T1000 (cell line): ENCODE measurements at regions not wholly inside any gene's neighbourhood (a gene's known extent, or its start where the extent isn't known, plus 50 kb on each side); places are given as distances from the start of the nearest gene placed in this dataset.
A peak's percentile ranks its signal among the peaks of the same experiment; 100 is the strongest.
"Not testable (repeated sequence)": the region's sequence is repeated elsewhere in the genome, so short reads cannot be mapped to it uniquely, and the experiment has no call there.

Experiments used
- DNase-seq: peaks from one replicate; lab custom pipeline; 2025; ENCODE audit warnings: mixed read lengths; lab: John Stamatoyannopoulos, UW

DNA sequence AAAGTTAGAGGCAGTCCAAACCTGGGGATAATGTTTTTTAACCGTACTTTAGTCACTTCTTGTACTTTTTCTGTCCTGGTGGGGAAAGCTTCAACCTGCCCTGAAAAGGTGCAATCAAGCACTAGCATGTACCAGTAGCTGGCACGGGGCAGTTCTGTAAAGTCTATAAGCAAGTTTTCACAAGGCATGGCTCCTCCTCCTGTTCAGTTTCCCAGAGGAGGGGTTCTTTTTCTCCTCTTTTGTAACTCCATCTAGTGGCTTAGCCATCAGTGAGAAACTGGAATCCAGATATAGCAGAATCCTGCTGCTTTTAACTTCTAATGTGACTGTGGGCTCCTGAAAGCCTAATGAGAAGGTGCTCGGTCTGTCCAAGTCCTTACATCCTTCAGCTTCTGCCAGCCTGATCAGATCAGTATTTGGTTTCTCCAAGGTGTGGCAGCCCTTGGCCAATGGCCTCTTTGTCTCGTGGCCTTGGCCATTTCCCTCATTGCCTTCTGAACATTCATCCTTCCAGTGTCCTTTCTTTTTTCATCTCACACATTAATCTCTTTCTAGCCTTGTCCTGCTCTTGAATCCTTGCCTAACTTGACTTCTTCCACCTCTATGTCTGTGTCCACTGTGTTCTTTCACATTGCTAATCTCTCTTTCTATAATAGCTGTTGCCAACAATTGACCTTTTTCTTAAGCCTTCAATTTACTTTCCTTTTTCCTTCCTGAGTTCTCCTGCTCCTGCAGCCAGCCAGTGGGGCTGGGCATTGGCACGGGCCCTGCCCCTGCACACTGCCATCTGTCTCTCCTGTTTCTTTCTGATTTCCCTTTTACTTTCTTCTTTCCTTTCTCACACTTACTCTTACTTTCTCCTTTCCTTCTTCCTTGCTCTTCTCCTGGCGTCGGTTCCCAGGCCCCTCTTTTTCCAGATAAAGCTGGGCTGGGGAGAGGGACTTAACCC lies 222.0 kb upstream of the SYNCRIP start:
- no peak for DNase-seq

GRCh38 chr6:85856235-85856634 lies 213.5 kb upstream of the SYNCRIP start:
- no peak for DNase-seq

GRCh38 chr6:85838351-85839119 lies 195.8 kb upstream of the SYNCRIP start:
- not testable (repeated sequence) for DNase-seq

DNA sequence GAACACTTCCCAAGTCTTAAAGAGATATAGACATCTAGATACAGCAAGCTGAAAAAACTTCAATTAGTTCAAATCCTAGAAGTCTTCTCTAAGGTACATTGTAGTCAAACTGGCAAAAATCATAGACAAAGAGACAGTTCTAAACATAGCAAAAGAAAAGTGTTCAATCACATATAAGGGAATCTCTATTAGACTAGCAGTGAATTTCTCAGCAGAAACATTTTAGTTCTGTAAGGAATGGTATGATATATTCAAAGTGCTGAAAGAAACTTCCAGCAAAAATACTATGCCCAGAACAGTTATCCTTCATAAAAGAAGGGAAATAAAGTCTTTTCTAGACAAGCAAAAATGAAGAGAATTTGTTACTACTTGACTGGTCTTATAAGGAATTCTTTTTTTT lies 186.3 kb upstream of the SYNCRIP start:
- DNase-seq: no peak

DNA sequence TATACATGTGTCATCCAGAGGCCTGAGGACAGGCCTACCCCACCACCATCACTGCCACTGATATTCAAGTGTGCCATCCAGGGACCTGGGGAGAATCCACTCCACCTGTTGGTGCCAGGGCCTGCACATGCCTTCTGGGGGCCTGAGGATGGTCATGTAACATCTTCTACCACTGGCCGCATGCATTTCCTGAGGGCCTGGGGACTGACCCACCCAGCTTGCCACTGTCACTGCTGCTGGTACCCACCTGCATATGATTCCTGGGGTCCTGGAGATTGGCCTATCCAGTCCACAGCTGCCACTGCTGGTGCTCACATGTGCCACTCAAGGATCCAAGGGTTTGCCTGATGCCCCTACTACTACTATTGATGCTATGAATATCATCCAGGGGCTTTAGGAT lies 184.3 kb upstream of the SYNCRIP start:
- DNase-seq: no peak

DNA sequence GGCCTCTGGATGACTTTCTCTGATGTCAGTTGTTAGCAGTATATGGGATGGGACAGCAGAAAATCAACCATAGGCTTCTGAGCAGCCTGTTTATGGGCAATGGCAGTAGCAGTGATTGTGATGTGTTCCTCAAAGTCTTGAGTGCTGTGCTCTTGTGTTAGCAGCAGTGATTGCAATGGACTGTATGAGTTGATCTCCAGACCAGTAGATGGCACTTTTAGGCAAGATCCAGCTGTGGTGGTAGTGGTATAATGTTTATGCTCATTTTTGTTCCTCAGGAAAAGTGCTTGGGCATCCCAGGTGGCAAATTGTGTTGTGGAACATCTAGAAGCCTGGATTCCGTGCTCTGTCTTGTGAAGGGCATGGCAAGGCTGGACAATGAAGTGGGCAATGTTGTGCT lies 181.6 kb upstream of the SYNCRIP start:
- no peak for DNase-seq

DNA sequence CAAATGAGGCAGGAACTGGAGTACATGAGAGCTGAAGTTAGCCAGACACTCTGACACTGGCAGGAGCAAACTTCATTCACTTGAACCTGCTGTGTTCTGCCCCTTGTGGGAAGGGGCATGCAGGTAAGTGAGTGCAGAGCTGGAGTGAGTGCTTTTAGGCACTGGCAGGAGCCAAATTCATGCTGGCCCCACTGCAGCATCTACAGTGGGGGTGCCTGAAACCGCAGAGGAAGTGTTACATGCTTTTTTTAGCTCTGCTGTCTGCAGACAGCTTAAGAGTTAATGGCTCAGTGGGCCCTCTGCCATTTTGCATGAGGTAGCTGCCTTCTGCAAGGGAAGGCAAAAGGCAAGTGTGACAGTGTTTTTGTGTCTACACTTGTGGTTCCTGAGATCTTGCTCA lies 167.9 kb upstream of the SYNCRIP start:
- DNase-seq: no peak

- DNase-seq: no peak
Measured at GRCh38 chr6:85803721-85804120, 161.0 kb upstream of the SYNCRIP start.

GRCh38 chr6:85802162-85802561 lies 159.5 kb upstream of the SYNCRIP start:
- DNase-seq: no peak

DNA sequence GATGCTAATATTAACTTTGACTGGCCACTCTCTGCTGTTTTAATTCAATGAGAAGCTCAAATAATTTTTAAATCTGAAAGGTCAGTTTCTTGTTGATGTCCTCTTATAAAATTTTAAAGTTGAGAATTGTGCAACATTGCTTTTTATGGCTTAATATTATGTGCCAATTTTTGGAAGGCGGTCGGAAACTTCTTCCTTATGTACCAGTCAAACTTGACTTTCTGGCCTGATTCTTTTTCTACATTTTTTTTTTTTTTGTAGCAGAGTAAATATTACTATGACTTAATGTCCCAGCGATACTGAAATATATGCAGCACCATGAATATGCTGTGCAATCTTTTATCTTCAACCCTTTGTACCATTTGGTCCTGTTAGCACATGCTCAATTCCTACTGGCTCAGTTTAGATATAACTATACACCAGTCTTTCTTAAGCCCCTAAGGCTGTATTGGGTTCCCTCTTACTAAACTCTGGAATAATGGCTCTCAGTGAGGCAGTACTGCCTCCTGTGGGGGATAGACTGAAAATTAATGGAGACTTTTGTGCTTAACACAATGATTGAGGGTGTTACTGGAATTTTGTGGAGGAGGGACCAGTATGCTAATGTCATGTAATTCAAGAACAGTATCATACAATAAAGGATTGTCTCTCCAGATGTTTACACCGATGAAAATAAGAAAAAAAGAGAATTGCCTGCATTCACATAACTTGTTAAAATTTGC lies 156.4 kb upstream of the SYNCRIP start:
- DNase-seq: no peak

GRCh38 chr6:85797993-85798392 lies 155.3 kb upstream of the SYNCRIP start:
- DNase-seq: no peak

GRCh38 chr6:85795945-85796344 lies 153.3 kb upstream of the SYNCRIP start:
- no peak for DNase-seq

- DNase-seq: no peak
Measured at GRCh38 chr6:85792254-85792653, 149.6 kb upstream of the SYNCRIP start.

- no peak for DNase-seq
Measured at GRCh38 chr6:85775883-85776282, 133.2 kb upstream of the SYNCRIP start.

- no peak for DNase-seq
Measured at GRCh38 chr6:85772641-85773040, 130.0 kb upstream of the SYNCRIP start.

GRCh38 chr6:85771925-85772430 lies 129.3 kb upstream of the SYNCRIP start:
- no peak for DNase-seq

DNA sequence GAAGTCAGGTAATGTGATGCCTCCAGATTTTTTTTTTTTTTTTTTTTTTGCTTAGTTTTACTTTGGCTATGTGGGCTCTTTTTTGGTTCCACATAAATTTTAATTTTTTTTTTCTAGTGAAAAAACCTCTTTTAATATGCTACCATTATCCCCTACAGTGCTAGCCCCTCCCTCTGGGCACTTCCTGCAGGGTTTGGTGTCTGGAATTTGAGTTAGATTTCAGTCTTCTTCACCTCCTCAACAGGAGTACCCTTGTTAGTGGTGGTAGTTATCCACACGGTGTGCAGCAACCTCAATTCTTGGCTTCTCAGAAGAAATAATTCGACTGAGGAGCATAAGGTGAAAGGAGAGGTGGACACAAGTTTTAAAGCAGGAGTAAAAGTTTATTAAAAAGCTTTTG lies 128.8 kb upstream of the SYNCRIP start:
- DNase-seq: no peak

GRCh38 chr6:85764844-85765243 lies 122.2 kb upstream of the SYNCRIP start:
- no peak for DNase-seq

- DNase-seq: peak; percentile 30
Measured at GRCh38 chr6:85756982-85757381, 114.3 kb upstream of the SYNCRIP start.

- DNase-seq: no peak
Measured at GRCh38 chr6:85754894-85755293, 112.2 kb upstream of the SYNCRIP start.

DNA sequence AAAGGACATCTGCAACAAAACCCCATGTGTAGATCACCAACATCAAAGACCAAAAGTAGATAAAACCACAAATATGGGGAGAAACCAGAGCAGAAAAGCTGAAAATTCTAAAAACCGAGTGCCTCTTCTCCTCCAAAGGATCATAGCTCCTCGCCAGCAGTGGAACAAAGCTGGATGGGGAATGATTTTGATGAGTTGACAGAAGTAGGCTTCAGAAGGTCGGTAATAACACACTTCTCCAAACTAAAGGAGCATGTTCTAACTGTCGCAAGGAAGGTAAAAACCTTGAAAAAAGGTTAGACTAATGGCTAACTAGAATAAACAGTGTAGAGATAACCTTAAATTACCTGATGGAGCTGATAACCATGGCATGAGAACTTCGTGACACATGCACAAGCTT lies 109.9 kb upstream of the SYNCRIP start:
- no peak for DNase-seq

DNA sequence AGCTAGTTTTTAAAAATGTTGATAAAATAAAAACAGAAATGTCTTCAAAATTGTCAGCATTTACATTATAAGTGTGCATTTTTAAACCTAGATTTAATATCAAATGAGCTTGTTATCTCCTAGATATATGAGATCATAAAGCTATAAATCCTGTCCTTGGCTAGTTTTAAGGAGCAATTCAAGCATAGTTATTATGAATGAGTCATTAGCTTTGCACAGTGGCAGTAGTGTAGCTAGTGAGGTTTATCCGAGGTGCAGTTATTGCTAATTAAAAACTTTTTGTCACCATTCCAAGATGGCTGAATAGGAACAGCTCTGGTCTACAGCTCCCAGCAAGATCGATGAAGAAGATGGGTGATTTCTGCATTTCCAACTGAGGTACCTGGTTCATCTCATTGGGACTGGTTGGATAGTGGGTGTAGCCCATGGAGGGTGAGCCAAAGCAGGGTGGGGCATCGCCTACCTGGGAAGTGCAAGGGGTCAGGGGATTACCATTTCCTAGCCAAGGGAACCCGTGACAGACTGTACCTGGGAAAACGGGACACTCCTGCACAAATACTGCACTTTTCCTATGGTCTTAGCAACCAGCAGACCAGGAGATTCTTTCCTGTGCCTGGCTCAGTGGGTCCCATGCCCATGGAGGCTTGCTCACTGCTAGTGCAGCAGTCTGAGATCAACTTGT lies 108.8 kb upstream of the SYNCRIP start:
- DNase-seq: no peak
